Lung (tissue), 11 donors: ENCODE measurements at regions not wholly inside any gene's neighbourhood (a gene's known extent, or its start where the extent isn't known, plus 50 kb on each side); places are given as distances from the start of the nearest gene placed in this dataset.

ENCODE experiments used
- ATAC-seq: fragments of 200-7000 bp; cut with Tn5 transposase; one replicate; pipeline ENCODE4 v1.9.1; 2020; ENCODE audit warnings: moderate number of reproducible peaks; ENCODE audit not compliant: insufficient read depth, low FRiP score
- DNase-seq, 3 donors: peaks; one replicate each; pipeline ENCODE4 v3.0.0-alpha.2; 2013 to 2017
- H3K27ac ChIP-seq, 2 donors: one replicate each; pipeline ENCODE4 v1.5.1; 2013; ENCODE audit warnings: mild to moderate bottlenecking in 2 of 2, moderate library complexity in 2 of 2, control low read depth in 1 of 2, inconsistent platforms in 1 of 2, low read depth in 1 of 2, low read length in 1 of 2
- H3K27me3 ChIP-seq, 3 donors: one replicate each; pipeline ENCODE4 v1.5.1; 2013; ENCODE audit warnings: low read length in 2 of 3; ENCODE audit not compliant: control insufficient read depth in 3 of 3, insufficient read depth in 3 of 3
- H3K36me3 ChIP-seq, 4 donors: one replicate each; pipeline ENCODE4 v1.5.1; 2013; ENCODE audit warnings: low read length in 4 of 4, mild to moderate bottlenecking in 1 of 4, moderate library complexity in 1 of 4; ENCODE audit not compliant: control insufficient read depth in 4 of 4, insufficient read depth in 4 of 4
- H3K4me1 ChIP-seq, 5 donors: one replicate each; pipeline ENCODE4 v1.5.1; 2013; ENCODE audit warnings: low read length in 5 of 5, mild to moderate bottlenecking in 2 of 5, moderate library complexity in 1 of 5; ENCODE audit not compliant: control insufficient read depth in 5 of 5, insufficient read depth in 5 of 5
- H3K4me3 ChIP-seq: one replicate; pipeline ENCODE4 v1.5.1; 2013; ENCODE audit warnings: mild to moderate bottlenecking, control low read depth, moderate library complexity
- H3K9ac ChIP-seq, 2 donors: one replicate each; pipeline ENCODE4 v1.5.1; 2013; ENCODE audit warnings: low read length in 2 of 2, control low read depth in 1 of 2; ENCODE audit not compliant: insufficient read depth in 1 of 2
- H3K9me3 ChIP-seq, 4 donors: one replicate each; pipeline ENCODE4 v1.5.1; 2013; ENCODE audit warnings: low read length in 3 of 4, mild to moderate bottlenecking in 1 of 4, moderate library complexity in 1 of 4; ENCODE audit not compliant: control insufficient read depth in 4 of 4, insufficient read depth in 3 of 4
- CTCF ChIP-seq: IDR thresholded peaks from 2 replicates; pipeline ENCODE4 v1.5.1; 2012; ENCODE audit warnings: mild to moderate bottlenecking; ENCODE audit errors: control extremely low read depth, extremely low read depth
- WGBS, 2 donors: extraction: QIAGEN DNeasy Blood & Tissue Kit; methylation state at CpG; one replicate each; pipeline ENCODE4 v1.1.7; 2013; 5-methylcytosine and 5-hydroxymethylcytosine counted together
- donor health status: control.
- donor health status: control.
- donor health status: Bipolar disorder and iron deficiency.
- donor health status: healthy.
- donor health status: DM: yes; HTN: yes; CAD: no.

- ATAC-seq (no peak), DNase-seq (no peak)
- Histone ChIP-seq H3K4me1 (no peaks in the 10 kb centered on the region), H3K9me3 (no peaks in the 10 kb centered on the region), H3K36me3 (no peaks in the 10 kb centered on the region), H3K27ac (no peak overlapping the region), H3K27me3 (no peaks in the 10 kb centered on the region), H3K9ac (no peak overlapping the region), H3K4me3 (no peak overlapping the region)
- WGBS, 2 donors = 90 to 95% methylated on average over 3 of the region's 3 CpGs
- TF ChIP-seq CTCF = no peak
These were observed 204.4 kb downstream of the COG6 start for GRCh38 chr13:39859898-39860297.

- H3K27ac ChIP-seq = no peak overlapping the region
- no peaks in the 10 kb centered on the region for H3K9me3 ChIP-seq
- DNase-seq = no peak
- WGBS, 2 donors = 88 to 89% methylated on average over 2 of the region's 2 CpGs
- no peak overlapping the region for H3K4me3 ChIP-seq
- no peak for ATAC-seq
- TF ChIP-seq CTCF = no peak
- no peak overlapping the region for H3K9ac ChIP-seq
- no peaks in the 10 kb centered on the region for H3K36me3 ChIP-seq
- H3K27me3 ChIP-seq = no peaks in the 10 kb centered on the region
- no peaks in the 10 kb centered on the region for H3K4me1 ChIP-seq
These were observed 207.4 kb downstream of the COG6 start for GRCh38 chr13:39862900-39863299.

- Histone ChIP-seq H3K4me3 (no peak overlapping the region), H3K36me3 (no peaks in the 10 kb centered on the region), H3K9ac (no peak overlapping the region), H3K4me1 (no peaks in the 10 kb centered on the region), H3K9me3 (no peaks in the 10 kb centered on the region), H3K27me3 (no peaks in the 10 kb centered on the region), H3K27ac (no peak overlapping the region)
- no peak for TF ChIP-seq CTCF
- no peak for ATAC-seq
- 75 to 84% methylated on average over 5 of the region's 5 CpGs for WGBS, 2 donors
- DNase-seq = no peak
These were observed 208.8 kb downstream of the COG6 start for GRCh38 chr13:39864221-39864620.

GRCh38 chr13:39866722-39867121 lies 211.3 kb downstream of the COG6 start:
- no peaks in the 10 kb centered on the region for H3K9me3 ChIP-seq
- ATAC-seq = no peak
- peaks cover 0 to 2% (median 0%) of the 10 kb centered on the region in 5 donors for H3K4me1 ChIP-seq
- no peak overlapping the region for H3K4me3 ChIP-seq
- TF ChIP-seq CTCF = no peak
- H3K36me3 ChIP-seq = no peaks in the 10 kb centered on the region
- DNase-seq = no peak
- H3K27me3 ChIP-seq = no peaks in the 10 kb centered on the region
- 75 to 96% methylated on average over 1 of the region's 1 CpG for WGBS, 2 donors
- no peak overlapping the region for H3K9ac ChIP-seq
- H3K27ac ChIP-seq = no peak overlapping the region
